G401 (cell line): ENCODE measurements at regions not wholly inside any gene's neighbourhood (a gene's known extent, or its start where the extent isn't known, plus 50 kb on each side); places are given as distances from the start of the nearest gene placed in this dataset.
"Not testable (repeated sequence)": the region's sequence is repeated elsewhere in the genome, so short reads cannot be mapped to it uniquely, and the experiment has no call there.

Experiments used
- DNase-seq: peaks from one replicate; pipeline ENCODE4 v3.0.0-alpha.2; 2015; ENCODE audit warnings: low spot score
- in situ Hi-C: cut with HindIII; loops from 2 replicates; pipeline ENCODE4 v1.10.0; 2016; ENCODE audit warnings: low sequenced_read_pairs, mixed read lengths

- in situ Hi-C loops, DNase-seq: not testable (repeated sequence)
These were observed 125.0 kb downstream of the TRIM42 start for GRCh38 chr3:140802898-140803297.

DNA sequence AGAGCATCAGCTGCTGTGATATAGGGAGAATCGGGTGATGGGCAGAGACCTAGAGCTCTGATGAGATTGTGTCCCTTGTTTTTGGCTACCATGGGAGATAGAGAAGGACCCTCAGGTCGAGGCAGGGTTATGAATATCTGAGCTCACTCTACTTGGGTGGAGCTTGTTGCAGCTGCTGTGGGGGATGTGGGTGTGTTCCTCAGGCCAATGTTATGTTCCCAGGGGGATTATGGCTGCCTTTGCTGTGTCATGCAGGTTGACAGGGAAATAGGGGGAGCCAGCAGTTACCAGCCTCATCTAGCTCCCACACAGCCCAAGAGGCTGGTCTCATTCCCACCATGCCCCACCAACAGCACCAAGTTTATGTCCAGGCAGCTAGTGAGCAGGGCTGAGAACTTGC lies 131.5 kb downstream of the TRIM42 start:
- in situ Hi-C loops, result no loop called here
- no peak for DNase-seq

DNA sequence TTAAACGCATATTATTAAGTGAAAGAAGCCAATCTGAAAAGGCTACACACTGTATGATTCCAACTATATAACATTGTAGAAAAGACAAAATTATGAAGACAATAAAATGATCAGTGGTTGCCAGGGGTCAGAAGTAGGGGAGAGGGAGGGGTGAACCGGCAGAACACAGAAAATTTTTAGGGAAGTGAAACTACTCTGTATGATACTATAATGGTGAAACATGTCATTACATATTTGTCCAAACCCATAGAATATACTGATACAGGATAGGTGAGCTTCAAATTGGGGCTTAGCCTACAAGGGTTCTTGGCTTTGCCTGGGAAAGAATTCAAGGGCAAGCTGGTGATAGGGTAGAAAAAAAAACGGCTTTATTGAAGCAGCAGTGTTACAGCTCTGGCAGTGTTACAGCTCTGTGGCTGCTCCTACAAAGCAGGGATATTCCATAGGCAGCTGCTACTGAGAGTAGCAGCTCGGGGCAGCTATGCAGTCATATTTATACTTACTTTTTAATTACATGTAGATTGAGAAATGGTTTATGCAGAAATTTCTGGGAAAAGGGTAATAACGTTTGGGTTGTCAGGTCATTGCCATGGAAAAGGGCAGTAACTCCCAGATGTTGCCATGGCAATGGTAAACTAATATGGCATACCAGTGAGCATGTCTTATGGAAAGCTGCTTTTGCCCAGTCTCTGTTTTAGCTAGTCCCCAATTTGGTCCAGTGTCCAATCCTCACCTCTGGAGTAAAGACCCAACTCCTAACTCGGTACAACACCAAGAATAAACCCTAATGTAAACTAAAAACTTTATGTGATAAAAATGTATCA lies 125.1 kb upstream of the SLC25A36 start:
- DNase-seq, result no peak
- in situ Hi-C loops, result no loop called here

DNA sequence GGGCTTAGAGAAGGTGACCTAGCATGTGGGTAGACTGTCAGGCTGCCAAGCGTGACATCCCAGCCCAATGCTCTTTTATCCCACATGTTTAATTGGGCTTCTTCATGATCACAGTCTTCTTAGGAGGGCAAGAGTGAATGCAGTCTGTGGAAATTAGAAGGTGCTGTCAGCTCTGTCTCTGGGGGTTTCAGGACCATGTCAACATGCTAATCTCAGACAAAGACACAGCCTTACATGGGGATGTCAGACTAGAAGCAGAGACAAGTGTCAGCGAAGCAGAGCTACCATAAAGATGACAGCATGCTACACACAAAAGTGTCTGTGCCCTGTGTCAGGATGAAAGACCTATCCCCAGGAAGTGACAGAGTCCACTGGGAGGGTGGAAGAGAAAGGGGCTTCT lies 120.1 kb upstream of the SLC25A36 start:
- in situ Hi-C loops, result no loop called here
- DNase-seq, result no peak

DNA sequence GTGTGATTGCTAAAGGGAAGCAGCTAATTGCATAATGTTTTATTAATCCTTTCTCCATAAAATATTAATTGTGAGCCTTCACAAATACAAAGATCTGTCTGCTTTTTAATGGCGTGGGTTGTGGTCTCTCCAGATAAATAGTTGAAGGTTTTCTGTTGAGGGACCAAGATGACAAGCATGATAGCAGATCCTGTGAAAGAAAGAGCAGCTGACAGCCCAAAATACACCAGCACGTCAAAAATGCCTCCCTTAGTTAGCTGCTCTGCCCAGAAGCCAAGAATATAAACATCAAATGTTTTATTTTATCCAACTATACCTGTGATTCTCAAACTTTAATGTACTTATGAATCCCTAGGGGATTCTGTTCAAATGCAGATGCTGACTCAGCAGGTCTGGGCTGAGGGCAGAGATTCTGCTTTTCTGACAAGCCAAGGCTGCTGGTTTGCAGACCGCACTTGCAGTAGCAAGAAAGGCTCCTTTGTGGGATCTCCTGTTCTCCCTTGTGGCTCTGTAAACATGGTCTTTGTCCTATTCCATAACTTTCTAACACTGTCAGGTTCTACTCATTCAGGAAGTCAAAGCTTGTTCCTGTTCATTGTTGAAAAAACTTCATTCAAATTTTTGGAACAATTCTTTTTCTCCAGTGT lies 119.1 kb upstream of the SLC25A36 start:
- in situ Hi-C loops, result no loop called here
- no peak for DNase-seq

DNA sequence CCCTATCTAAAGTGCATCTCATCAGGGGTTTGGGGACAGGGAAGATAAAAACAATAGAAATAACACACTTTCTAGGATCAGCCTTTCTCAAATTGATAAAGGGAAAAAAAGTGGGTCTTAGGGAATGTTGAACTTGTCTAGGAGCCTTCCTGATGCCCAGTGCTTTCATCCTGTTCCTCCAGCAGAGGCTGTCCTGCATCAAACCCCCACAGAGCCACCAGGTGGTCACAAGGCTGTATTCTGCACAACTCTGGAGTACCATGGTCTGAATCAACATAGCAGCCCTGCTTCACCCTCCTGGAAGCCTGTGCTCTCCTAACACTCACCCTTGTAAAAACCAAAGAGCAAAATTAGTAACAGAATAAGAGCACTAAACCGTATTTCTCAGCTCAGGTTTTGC lies 118.5 kb upstream of the SLC25A36 start:
- in situ Hi-C loops, result no loop called here

DNA sequence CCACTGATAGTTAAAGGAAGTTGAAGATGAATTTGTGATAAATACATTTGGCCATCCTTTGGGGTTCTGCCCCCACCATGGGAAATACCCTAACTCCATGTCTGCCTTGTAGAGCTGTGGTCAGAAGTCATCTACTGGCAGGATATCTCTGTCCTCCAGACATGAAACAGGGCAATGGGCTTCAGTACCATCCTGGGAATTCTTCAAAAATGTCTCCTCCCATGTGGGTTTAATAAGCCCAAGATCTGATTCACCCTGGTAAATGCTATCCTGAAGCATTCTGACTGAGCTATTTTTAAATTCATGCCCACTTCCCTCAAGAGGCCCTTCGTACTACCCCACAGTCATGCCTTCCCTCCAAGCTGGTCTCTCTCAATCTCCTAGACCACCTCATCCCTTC lies 113.7 kb upstream of the SLC25A36 start:
- in situ Hi-C loops, result no loop called here
- no peak for DNase-seq

More for the DNA sequence above, 118.5 kb upstream of the SLC25A36 start:
- DNase-seq, result no peak

- in situ Hi-C loops, result no loop called here
- DNase-seq, result no peak
These were observed 113.1 kb upstream of the SLC25A36 start for GRCh38 chr3:140828585-140828984.

GRCh38 chr3:140829796-140830195 lies 111.8 kb upstream of the SLC25A36 start:
- in situ Hi-C loops, result no loop called here
- DNase-seq, result no peak

DNA sequence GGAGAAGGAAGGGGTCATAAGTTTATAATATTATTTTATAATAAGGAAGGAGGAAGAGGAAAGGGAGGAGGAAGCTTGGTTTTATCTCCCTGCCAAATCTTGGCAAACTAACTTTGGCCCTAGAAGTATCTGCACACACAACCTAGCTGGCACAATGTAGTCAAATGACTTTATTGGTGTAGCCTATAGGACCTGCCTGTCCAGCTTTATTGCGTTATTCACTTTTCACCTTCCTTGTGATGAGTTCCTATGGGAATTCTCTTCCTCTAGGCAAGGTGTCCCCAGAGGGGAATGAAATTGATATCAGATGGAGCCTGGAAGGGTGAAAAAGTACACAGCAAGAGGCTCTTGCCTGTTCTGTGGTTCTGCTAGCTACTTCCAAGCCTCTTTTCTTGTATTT lies 111.2 kb upstream of the SLC25A36 start:
- in situ Hi-C loops, result no loop called here

DNA sequence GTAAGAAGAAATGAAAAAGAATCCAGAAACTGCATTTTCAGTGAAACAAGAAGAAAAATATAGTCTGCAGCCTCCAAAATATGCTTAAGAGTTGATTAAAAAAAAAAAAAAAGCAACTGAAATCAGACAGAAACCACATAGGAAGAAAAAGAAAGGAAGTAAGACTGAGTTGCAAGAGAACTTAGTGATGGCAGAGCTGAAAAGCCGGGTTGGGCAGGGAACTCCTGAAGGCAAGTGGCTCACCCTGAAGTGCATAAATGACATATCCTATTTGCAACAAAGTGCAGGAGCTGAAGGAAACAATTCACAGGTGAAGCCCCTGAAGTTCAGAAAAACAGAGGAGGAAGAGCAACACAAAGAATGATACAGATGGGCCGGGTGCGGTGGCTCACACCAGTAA lies 108.8 kb upstream of the SLC25A36 start:
- no peak for DNase-seq
- in situ Hi-C loops, result no loop called here

More for the DNA sequence above, 111.2 kb upstream of the SLC25A36 start:
- no peak for DNase-seq

DNA sequence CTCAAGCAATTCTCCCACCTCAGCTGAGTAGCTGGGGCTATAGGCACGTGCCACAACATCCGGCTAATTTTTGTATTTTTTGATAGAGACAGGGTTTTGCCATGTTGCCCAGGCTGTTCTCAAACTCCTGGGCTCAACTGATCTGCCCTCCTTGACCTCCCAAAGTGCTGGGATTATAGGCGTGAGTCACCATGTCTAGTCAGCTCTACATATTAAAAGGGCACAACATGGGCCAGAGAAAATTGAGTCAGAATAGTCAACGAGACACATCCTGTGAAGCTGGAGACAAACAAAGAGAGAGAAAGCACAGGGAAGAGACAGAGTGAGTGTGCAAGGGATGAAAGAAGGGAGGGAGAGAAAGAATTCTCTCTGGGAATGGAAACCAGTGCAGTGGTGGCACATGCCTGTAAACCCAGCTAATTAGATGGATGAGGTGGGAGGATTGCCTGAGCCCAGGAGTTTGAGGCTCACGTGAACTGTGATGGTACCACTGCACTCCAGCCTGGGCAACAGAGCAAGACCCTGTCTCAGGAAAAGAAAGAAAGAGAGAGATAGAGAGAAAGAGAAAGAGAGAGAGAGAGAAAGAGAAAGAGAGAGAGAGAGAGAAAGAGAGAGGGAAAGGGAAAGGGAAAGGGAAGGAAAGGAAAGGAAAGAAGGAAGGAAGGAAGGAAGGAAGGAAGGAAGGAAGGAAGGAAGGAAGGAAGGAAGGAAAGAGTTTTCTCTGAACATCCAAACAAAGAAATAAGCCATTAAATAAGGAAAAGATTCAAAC lies 107.2 kb upstream of the SLC25A36 start:
- in situ Hi-C loops, result no loop called here
- no peak for DNase-seq

DNA sequence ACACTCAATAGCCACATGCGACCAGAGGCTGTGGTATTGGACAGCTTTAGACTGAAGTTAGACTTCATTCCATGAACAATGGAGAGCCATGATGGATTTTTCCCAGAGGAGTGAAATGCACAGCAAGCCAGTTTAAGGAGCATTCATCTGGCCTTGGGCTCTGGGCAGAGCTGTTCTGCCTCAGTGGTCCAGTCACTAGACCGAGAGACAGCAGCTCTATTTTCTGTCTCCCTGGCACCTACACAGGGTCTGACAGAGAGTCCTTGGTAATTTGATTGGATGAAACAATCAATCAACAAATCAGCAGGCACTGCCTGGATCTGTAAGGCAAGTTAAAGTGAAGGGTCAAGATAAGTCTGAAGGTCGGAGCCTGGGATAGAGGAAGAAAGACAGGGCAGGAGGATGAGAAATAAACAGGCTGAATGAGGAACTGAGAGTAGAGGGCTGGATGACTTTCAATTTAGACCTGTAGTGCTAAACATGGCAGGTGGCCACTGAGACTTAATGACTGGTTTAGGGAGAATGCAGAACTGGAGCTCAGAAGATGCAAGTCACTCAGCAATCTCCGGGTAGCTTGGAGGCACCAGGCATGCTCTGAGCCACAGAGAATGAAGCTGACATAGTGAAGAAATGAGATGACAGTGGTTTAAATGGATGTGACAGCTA lies 98.5 kb upstream of the SLC25A36 start:
- no peak for DNase-seq
- in situ Hi-C loops, result no loop called here

DNA sequence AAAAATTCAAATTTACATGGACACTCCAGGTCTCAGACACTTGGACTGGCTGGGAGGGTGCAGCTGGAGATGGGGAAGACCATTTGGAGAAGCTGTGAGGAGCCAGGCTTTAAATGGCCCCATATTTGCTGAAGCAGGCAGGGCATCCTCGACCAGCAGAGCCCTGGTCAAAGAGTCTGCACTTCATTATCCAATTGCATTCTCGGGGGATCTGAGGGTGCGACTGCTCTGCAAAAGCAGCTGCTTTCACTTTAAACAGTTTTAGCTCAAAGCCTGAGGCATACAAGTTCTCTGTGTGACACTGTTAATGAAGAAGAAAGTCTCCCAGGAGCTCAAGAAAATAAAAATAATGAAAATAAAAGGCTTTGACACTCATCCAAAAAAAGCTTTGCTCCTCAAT lies 98.0 kb upstream of the SLC25A36 start:
- no peak for DNase-seq
- in situ Hi-C loops, result no loop called here

GRCh38 chr3:140844072-140844471 lies 97.6 kb upstream of the SLC25A36 start:
- in situ Hi-C loops, result no loop called here

GRCh38 chr3:140845882-140846281 lies 95.8 kb upstream of the SLC25A36 start:
- in situ Hi-C loops, result no loop called here
- DNase-seq, result no peak

More at GRCh38 chr3:140844072-140844471, 97.6 kb upstream of the SLC25A36 start:
- no peak for DNase-seq

GRCh38 chr3:140848666-140849065 lies 93.0 kb upstream of the SLC25A36 start:
- in situ Hi-C loops, result no loop called here
- DNase-seq, result no peak

DNA sequence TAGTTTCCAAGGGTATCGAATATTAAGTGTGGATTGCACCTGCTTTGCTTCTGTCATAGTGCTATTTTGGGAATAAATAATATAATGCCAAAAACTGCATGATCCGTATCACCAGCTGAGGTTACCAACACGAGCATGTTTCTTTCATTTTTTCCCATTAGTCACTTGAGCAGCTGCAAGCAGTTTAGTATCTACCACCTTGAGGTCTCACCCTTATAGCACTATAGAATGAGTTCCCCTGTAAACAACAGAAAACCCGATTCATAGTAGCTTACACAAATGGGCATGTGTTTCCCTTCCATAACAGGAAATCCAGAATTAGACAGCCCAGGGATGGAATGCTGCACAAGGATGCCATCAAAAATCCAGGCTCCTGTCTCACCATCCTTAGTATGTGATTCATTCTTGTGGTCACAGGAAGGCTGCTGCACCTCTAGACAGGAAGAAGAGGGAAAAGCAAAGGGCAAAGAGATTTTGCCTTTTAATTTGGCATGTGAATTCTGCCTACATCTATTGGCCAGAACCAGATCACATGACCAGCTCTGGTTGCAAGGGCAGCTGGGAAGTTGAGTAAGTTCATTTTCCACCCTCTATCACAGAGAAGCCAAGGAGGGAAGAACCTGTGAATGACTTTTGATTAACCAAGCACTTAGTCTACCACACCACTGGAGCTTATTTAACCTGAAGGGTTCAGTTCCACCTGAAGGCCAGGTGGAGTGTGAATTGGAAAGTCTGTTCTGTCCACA lies 91.3 kb upstream of the SLC25A36 start:
- in situ Hi-C loops, result no loop called here
- no peak for DNase-seq

DNA sequence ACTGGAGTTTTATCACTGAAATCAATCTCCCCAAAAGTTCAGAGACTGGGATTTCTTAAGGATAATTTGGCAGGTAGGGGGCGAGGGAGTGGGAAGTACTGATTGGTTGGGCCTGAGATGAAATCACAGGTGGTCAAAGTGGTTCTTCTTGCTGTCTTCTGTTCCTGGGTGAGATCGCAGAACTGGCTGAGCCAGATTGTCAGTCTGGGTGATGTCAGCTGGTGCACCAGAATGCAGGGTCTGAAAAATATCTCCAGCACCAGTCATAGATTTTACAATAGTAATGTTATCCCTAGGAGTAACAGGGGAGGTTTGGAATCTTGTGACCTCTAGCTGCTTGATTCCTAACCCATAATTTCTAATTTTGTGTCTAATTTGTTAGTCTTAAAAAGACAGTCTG lies 86.7 kb upstream of the SLC25A36 start:
- no peak for DNase-seq
- in situ Hi-C loops, result no loop called here
